Fibroblast of lung (primary cell): ENCODE measurements at regions not wholly inside any gene's neighbourhood (a gene's known extent, or its start where the extent isn't known, plus 50 kb on each side); places are given as distances from the start of the nearest gene placed in this dataset.

Experiments
- EZH2 ChIP-seq: IDR thresholded peaks from 2 replicates; pipeline ENCODE4 v1.5.1; 2012; ENCODE audit warnings: low read length, control low read depth, mild to moderate bottlenecking; ENCODE audit errors: missing control alignments
- TF ChIP-seq, protein P1 (sequence below), 2 donors: IDR thresholded peaks in 1 of 2; conservative IDR thresholded peaks in 1 of 2; 1 replicate in 1 of 2; 2 replicates in 1 of 2; pipeline ENCODE4 v1.5.1; 2011 to 2012; ENCODE audit warnings: low read length in 2 of 2, control low read depth in 1 of 2, inconsistent platforms in 1 of 2, low read depth in 1 of 2, mild to moderate bottlenecking in 1 of 2

DNA sequence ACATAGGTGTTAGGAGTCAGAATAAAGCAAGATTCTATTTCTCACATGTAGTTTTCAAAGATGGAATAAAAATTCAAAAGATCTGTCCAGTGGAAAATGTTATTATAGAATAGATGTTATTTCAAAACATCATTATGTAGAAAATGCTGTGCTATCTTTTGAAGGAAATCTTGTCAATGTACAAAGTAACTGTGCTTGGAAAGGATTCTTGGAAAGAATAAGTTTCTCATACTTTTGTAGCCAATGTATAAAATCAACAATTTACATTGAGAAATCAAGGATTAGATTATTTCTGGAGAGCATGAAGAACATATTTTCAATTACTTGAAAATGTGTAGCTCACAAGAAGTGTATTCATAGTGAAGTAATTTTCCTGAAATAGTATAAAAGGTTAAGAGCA is 532.5 kb upstream of the MGAT4C start:
- TF ChIP-seq, protein P1, sequence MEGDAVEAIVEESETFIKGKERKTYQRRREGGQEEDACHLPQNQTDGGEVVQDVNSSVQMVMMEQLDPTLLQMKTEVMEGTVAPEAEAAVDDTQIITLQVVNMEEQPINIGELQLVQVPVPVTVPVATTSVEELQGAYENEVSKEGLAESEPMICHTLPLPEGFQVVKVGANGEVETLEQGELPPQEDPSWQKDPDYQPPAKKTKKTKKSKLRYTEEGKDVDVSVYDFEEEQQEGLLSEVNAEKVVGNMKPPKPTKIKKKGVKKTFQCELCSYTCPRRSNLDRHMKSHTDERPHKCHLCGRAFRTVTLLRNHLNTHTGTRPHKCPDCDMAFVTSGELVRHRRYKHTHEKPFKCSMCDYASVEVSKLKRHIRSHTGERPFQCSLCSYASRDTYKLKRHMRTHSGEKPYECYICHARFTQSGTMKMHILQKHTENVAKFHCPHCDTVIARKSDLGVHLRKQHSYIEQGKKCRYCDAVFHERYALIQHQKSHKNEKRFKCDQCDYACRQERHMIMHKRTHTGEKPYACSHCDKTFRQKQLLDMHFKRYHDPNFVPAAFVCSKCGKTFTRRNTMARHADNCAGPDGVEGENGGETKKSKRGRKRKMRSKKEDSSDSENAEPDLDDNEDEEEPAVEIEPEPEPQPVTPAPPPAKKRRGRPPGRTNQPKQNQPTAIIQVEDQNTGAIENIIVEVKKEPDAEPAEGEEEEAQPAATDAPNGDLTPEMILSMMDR (conservative IDR thresholded peaks at IDR 0.05 in 1 of 2, IDR thresholded peaks at IDR 0.05 in 1 of 2; ENCODE audit: low read depth in 1 of 2, low read length in 2 of 2) = no peak
- no peak for TF ChIP-seq EZH2
